ENCODE measurements at regions not wholly inside any gene's neighbourhood (a gene's known extent, or its start where the extent isn't known, plus 50 kb on each side); places are given as distances from the start of the nearest gene placed in this dataset.

GRCh38 chr5:125720348-125720685 lies 702.9 kb upstream of the GRAMD2B start:
- TF ChIP-seq CTCF (IDR thresholded peaks at IDR 0.05): no peak
- Histone ChIP-seq H3K4me3 (no peak overlapping the region), H3K4me1 (ENCODE audit: low read depth) (peaks cover 13% of the 10 kb centered on the region), H3K36me3 (ENCODE audit: low read depth) (no peaks in the 10 kb centered on the region), H3K9me3 (no peaks in the 10 kb centered on the region)
- intact Hi-C loops (cut with DNase I, micrococcal nuclease): no loop called here
- ATAC-seq: no peak
- no peak for DNase-seq

GRCh38 chr5:125720721-125721120 lies 702.5 kb upstream of the GRAMD2B start:
- Histone ChIP-seq H3K4me1 (ENCODE audit: low read depth) (peaks cover 13% of the 10 kb centered on the region), H3K9me3 (no peaks in the 10 kb centered on the region), H3K4me3 (no peak overlapping the region), H3K36me3 (ENCODE audit: low read depth) (no peaks in the 10 kb centered on the region)
- TF ChIP-seq CTCF (IDR thresholded peaks at IDR 0.05): no peak
- no peak for DNase-seq
- ATAC-seq: no peak
- intact Hi-C loops (cut with DNase I, micrococcal nuclease): no loop called here

GRCh38 chr5:125722550-125722949 lies 700.7 kb upstream of the GRAMD2B start:
- no peak for ATAC-seq

GRCh38 chr5:125725691-125726090 lies 697.5 kb upstream of the GRAMD2B start:
- Histone ChIP-seq H3K4me1 (ENCODE audit: low read depth) (no peaks in the 10 kb centered on the region), H3K36me3 (ENCODE audit: low read depth) (no peaks in the 10 kb centered on the region), H3K9me3 (no peaks in the 10 kb centered on the region), H3K4me3 (no peak overlapping the region)
- no peak for TF ChIP-seq CTCF (IDR thresholded peaks at IDR 0.05)
- no peak for DNase-seq
- no peak for ATAC-seq
- intact Hi-C loops (cut with DNase I, micrococcal nuclease): no loop called here

More at GRCh38 chr5:125722550-125722949, 700.7 kb upstream of the GRAMD2B start:
- Histone ChIP-seq H3K4me3 (no peak overlapping the region), H3K9me3 (no peaks in the 10 kb centered on the region), H3K36me3 (ENCODE audit: low read depth) (no peaks in the 10 kb centered on the region), H3K4me1 (ENCODE audit: low read depth) (peaks cover 13% of the 10 kb centered on the region)
- no peak for TF ChIP-seq CTCF (IDR thresholded peaks at IDR 0.05)
- DNase-seq: no peak
- intact Hi-C loops (cut with DNase I, micrococcal nuclease): no loop called here

GRCh38 chr5:125743939-125744338 lies 679.3 kb upstream of the GRAMD2B start:
- Histone ChIP-seq H3K36me3 (ENCODE audit: low read depth) (no peaks in the 10 kb centered on the region), H3K9me3 (no peaks in the 10 kb centered on the region), H3K4me3 (no peak overlapping the region), H3K4me1 (ENCODE audit: low read depth) (no peaks in the 10 kb centered on the region)
- intact Hi-C loops (cut with DNase I, micrococcal nuclease): no loop called here
- no peak for ATAC-seq
- TF ChIP-seq CTCF (IDR thresholded peaks at IDR 0.05): no peak
- DNase-seq: no peak

GRCh38 chr5:125746917-125747316 lies 676.3 kb upstream of the GRAMD2B start:
- H3K4me3 ChIP-seq: no peak overlapping the region
- DNase-seq: no peak
- TF ChIP-seq CTCF (IDR thresholded peaks at IDR 0.05): no peak
- H3K36me3 ChIP-seq (ENCODE audit: low read depth): no peaks in the 10 kb centered on the region
- intact Hi-C loops (cut with DNase I, micrococcal nuclease): no loop called here
- ATAC-seq: no peak
- no peaks in the 10 kb centered on the region for H3K9me3 ChIP-seq
- no peaks in the 10 kb centered on the region for H3K4me1 ChIP-seq (ENCODE audit: low read depth)

Measured in mucosa of descending colon (tissue), 3 donors.